DMS53 (cell line): ENCODE measurements at regions not wholly inside any gene's neighbourhood (a gene's known extent, or its start where the extent isn't known, plus 50 kb on each side); places are given as distances from the start of the nearest gene placed in this dataset.
A peak's percentile ranks its signal among the peaks of the same experiment; 100 is the strongest.

Experiments used
- DNase-seq: peaks from one replicate; lab custom pipeline; 2025; lab: John Stamatoyannopoulos, UW

DNA sequence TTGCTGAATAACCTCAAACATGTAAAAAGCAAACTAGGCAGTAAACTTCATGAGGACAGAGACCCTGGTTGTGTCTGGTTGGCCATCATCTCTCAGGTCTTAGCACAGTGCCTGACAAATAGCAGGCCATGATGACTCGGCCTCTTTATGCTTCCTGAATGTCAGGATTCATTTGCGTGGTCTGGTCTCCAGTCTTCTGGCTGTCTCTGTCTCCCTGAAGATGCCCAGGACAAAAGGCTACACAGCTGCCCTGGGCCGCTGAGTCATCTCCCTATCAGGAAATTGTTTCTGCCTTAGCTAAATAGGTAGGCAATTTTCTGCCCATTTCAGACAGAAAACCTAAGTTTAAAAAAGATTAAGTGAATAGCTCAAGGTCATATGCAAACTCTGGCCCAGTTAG is 84.1 kb upstream of the FNDC3A start:
- DNase-seq = peak; percentile 84

- peak; percentile 43 for DNase-seq
Observed at GRCh38 chr13:48892053-48892687, 83.5 kb upstream of the FNDC3A start.

- no peak for DNase-seq
Observed at GRCh38 chr13:48892688-48893075, 83.0 kb upstream of the FNDC3A start.

GRCh38 chr13:48896312-48896711 is 79.4 kb upstream of the FNDC3A start:
- DNase-seq = peak; percentile 47

DNA sequence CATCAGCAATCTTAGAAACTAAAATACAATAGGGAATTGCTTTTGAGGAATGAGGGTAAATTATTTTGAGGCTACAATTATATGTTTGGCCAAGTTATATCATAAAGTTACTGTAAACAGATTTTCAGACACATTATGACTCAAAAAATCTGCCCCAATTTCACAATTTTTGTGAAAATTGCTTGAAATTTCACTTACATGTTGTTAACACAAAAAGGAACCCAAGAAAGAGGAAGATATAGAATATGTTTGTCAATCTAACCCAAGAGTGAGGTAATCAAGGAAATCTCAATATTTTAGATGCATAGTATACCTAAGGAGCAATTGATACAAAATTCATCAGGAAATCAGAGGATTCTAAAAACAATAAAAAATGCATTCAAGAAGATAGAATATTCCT is 73.9 kb upstream of the FNDC3A start:
- no peak for DNase-seq

GRCh38 chr13:48902368-48902767 is 73.3 kb upstream of the FNDC3A start:
- DNase-seq = no peak

DNA sequence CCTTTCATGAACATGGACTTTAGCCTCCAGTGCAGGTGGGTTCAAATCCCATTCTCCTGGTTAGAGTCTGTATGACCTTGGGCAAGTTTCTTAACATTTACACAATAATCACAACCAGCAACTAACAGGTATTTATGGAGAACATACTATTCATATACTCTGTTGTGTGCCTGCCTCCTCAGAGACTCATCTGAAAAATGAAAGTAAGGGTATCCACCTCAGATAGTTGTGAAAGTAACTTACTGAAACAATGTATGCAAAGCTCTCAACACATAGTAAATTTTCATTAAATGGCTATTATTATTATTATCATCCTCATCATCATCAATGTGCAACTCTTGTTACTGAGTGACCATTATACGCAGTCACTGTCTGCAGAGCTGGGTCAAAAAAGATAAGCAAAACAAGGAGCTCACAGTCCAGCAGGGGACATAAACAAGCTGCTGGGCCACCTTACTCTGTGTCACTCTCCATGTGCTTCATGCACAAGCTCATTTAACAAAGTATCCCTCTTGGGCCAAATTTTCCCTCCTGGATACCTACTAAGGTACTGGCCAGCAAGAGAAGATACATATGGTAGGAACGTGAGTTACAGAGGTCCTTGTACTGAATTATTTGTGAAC is 70.9 kb upstream of the FNDC3A start:
- no peak for DNase-seq

DNA sequence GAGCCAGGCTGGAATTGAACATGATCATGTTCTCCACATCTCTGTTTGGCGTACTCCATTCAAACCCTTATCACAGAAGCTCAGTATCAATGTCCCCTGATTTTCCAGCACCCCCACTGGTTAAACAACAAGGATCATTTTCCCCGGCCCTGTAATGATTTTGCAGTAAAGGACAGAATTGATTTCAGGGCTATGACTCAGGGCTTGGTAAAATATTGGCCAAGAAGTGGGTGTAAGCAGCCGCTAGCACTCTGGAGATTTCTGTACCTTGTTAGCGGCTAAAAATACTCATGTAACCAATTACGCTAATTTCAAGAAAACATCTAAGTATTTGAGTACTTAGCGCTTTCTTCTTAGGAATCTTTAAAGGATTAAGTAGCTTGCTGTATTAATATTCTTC is 69.5 kb upstream of the FNDC3A start:
- no peak for DNase-seq

DNA sequence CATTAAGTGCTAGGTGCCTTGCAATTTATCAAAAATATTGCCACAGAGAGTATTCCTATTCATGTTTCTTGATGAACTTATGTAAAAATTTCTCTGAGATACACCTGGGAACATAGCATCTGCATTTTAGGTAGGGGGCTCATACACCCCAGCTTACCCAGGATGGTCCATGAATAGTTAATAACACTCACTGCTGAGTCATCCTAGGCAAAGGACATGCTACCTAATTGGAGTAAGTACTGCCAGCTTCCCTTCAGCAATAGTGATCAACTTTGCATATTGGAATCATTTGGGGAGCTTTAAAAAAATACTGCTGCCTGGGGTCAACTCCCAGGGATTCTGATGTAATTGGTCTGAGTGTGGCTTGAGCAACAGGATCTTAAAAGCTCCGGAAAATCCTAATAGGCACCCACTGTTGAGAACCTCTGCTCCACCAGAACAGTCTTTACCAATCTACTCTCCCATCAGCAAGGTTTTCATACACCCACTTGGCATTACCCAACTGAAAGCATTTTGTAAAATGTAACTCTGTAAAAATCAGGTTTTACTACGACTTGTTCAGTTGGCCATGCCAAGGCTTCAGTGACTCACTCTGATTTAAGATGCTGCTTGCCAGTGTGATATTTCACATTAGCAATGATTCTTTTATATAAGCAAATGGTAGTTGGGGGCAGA is 67.2 kb upstream of the FNDC3A start:
- DNase-seq = no peak

DNA sequence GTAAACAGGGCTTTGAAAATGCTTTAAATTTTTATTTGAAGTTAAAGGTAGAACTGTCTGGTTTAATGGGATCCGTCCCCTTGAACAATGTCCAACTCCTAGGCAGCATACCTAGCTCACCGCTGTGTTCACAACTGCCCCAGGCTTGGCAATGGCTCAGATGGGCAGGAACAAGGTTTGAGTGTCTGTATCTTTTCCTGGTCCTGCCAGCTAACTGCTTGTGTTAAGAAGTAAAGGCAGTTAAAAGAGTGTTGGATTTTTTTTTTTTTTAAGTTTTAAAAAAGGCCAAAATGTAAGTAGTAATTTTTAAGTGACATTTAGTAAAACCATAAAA is 66.7 kb upstream of the FNDC3A start:
- no peak for DNase-seq

GRCh38 chr13:48910686-48911085 is 65.0 kb upstream of the FNDC3A start:
- DNase-seq = no peak

DNA sequence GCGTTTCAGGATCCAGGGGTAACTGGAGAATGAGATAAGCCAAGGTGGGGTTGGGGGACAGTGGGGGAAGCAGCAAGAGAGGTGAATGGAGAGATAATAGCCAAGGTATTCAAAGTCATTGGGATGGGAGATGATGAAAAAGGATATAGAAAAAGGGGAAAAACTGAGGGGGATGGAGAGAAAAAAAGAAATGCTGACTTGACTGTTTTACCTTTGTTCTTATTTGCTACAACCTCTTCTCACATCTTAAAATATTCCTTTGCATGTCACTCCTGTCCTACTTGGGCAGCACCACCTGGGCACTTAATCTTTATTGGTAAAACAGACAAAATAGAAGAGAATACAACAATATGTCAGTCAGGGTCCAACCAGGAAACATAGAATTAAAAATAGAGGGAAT is 56.0 kb upstream of the FNDC3A start:
- DNase-seq = no peak

DNA sequence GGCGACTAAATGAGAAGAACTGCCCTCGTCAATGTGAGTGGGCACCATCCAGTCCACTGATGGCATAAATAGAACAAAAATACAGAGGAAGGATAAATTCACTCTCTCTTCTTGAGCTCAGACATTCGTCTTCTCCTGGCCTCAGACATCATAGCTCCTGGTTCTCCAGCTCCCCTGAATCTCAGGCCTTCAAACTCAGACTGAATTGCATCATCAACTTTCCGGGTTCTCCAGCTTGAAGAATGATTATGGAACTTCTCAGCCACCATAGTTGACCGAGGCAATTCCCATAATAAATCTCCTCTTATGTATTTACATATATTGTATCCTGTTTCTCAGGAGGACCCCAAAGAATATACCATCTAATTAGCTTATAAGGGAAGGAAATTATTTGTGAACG is 55.0 kb upstream of the FNDC3A start:
- no peak for DNase-seq

- DNase-seq = no peak
Observed at GRCh38 chr13:48923376-48923775, 52.3 kb upstream of the FNDC3A start.

DNA sequence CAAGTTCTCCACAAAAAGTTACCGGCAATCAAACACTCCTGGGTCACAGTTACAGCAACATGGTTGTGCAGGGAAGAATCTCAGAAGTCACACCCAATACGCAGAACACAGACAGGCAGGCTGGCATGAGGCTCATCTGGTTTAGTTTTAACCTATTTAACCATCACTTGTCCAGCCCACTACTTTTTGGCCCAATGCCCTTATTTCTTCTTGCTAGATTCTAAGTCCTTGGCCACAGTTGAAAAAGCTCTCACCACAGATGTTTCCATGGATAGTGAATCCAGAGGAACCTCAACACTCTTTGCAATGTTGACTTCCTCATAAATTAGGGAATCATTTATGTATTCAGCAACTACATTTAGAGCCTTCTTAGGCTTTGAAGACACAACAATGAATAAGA is 50.7 kb upstream of the FNDC3A start:
- no peak for DNase-seq
